SJCRH30 (cell line): ENCODE measurements at regions not wholly inside any gene's neighbourhood (a gene's known extent, or its start where the extent isn't known, plus 50 kb on each side); places are given as distances from the start of the nearest gene placed in this dataset.

ENCODE experiments used
- DNase-seq, 2 experiments: peaks; one replicate each; pipeline ENCODE4 v3.0.0-alpha.2; 2015 to 2020
- H3K27ac ChIP-seq: fragments of 250-450 bp; sonication (Bioruptor Pico); 2 replicates; pipeline ENCODE4 v1.5.1; 2020; ENCODE audit warnings: mild to moderate bottlenecking, moderate library complexity
- H3K27me3 ChIP-seq: fragments of 250-450 bp; sonication (Bioruptor Pico); 2 replicates; pipeline ENCODE4 v1.5.1; 2020; ENCODE audit warnings: mild to moderate bottlenecking, moderate library complexity
- H3K36me3 ChIP-seq: fragments of 250-450 bp; sonication (Bioruptor Pico); 2 replicates; pipeline ENCODE4 v1.5.1; 2020; ENCODE audit warnings: mild to moderate bottlenecking, moderate library complexity
- H3K4me1 ChIP-seq: fragments of 250-450 bp; sonication (Bioruptor Pico); 2 replicates; pipeline ENCODE4 v1.5.1; 2020; ENCODE audit warnings: mild to moderate bottlenecking, moderate library complexity
- H3K4me3 ChIP-seq: fragments of 250-450 bp; sonication (Bioruptor Pico); 2 replicates; pipeline ENCODE4 v1.5.1; 2020; ENCODE audit warnings: mild to moderate bottlenecking, moderate library complexity
- H3K9me3 ChIP-seq: fragments of 250-450 bp; sonication (Bioruptor Pico); replicated peaks from 2 replicates; pipeline ENCODE4 v1.5.1; 2020; ENCODE audit warnings: mild to moderate bottlenecking, moderate library complexity

DNA sequence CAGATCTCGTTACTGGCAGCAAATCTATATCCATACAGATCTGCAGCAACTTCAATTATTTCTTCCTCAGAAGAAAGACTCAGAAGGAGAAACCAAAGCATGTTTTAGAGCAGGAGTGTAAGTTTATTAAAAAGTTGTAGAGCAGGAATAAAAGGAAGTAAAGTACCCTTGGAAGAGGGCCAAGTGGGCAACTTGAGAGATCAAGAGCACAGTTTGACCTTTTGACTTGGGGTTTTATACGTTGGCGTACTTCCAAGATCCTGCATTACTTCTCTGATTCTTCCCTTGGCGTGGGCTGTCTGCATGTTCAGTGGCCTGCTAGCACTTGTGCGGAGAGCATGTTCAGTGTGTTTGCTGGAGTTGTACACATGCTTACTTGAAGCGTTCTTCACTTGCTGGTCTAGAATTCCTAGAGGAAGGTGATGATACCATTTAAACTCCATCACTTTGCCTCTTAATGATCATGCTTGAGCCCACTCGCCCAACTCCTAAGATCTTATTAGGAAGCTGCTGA is 1114.7 kb upstream of the PABPC4L start:
- DNase-seq: peak in 1 of 2 experiments; percentile 16

DNA sequence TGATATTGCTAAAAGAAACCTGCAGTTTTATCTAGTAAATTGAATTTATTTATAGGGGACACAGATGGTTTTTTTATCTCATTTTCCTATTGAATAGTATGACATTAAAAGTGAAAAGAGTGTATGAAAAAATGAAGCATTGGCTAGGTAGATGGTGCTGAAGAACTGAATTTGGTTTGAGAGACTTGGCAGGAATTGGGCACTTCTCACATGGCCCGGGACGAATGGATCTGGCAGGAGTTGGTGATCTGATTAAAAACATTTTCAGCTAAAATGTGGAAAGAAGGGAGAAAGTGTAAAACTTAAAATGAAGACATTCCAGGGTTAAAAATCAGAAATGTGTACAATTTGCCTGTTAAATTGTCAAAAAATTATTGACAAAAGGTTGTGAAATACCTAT is 1088.5 kb upstream of the PABPC4L start:
- Histone ChIP-seq H3K4me1 (no peaks in the 10 kb centered on the region), H3K27me3 (no peaks in the 10 kb centered on the region), H3K4me3 (no peak overlapping the region), H3K27ac (no peak overlapping the region), H3K36me3 (no peaks in the 10 kb centered on the region), H3K9me3 (no peaks in the 10 kb centered on the region)
- DNase-seq: no peak

More for the DNA sequence above, 1114.7 kb upstream of the PABPC4L start:
- no peaks in the 10 kb centered on the region for H3K36me3 ChIP-seq
- no peaks in the 10 kb centered on the region for H3K4me1 ChIP-seq
- H3K4me3 ChIP-seq: no peak overlapping the region
- no peaks in the 10 kb centered on the region for H3K9me3 ChIP-seq
- H3K27me3 ChIP-seq: no peaks in the 10 kb centered on the region
- no peak overlapping the region for H3K27ac ChIP-seq

DNA sequence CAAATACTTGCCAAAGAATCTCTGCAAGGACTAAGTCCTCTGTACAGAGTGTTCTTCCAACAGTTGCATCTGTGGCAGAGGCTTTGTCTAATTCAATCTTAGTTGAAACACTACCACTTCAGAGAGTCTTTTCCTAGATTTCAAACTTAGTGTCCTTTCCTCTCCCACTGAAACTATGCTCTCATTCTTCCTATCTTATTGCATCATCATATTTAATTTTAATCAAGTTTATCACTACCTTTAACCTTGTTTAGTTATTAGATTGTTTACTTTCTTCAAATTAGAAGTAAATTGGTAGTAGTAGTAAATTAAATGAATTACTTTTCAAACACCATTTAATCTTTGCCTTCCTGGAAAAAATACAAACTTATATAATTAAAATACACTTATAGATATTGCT is 1082.3 kb upstream of the PABPC4L start:
- Histone ChIP-seq H3K27me3 (no peaks in the 10 kb centered on the region), H3K27ac (no peak overlapping the region), H3K36me3 (no peaks in the 10 kb centered on the region), H3K4me1 (no peaks in the 10 kb centered on the region), H3K4me3 (no peak overlapping the region), H3K9me3 (no peaks in the 10 kb centered on the region)
- no peak for DNase-seq

DNA sequence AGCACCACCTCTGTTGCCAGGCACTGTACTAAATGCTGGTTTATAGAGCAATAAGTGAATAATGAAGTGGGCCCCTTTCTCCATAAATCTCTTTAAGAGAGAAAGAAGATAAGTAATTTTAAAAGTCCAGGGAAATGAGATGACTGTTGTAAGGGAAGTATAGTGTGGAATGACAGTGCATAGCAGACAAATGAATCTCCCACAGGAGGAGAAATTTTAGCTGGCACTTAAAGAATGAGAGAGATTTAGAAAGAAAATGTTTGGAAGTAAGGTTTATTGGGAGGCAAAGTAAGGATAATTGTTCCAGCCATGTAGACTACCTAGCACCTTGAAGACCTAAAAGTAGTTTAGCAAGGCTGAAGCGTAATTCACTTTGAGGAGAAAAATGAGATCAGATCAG is 1081.1 kb upstream of the PABPC4L start:
- H3K27ac ChIP-seq: no peak overlapping the region
- no peaks in the 10 kb centered on the region for H3K9me3 ChIP-seq
- no peak overlapping the region for H3K4me3 ChIP-seq
- H3K4me1 ChIP-seq: no peaks in the 10 kb centered on the region
- no peaks in the 10 kb centered on the region for H3K36me3 ChIP-seq
- DNase-seq: no peak
- no peaks in the 10 kb centered on the region for H3K27me3 ChIP-seq

DNA sequence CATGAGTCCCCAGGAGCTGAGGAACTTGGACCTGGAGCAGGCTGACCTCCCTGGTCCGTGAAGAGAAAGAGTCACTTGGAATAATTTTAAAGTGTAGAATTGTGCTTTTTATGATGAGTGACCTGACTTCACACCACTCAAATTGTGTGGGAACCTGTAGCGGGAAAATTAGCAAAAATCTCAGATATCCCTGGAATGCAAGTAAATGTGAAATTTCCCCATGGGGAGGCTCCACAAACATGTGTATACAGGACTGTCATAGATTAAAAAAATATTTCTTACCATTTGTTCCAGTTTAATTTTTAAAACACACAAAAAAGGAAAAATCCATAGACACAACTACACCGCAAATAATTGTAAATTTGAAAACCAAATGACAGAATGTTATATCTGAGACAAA is 1079.6 kb upstream of the PABPC4L start:
- Histone ChIP-seq H3K36me3 (no peaks in the 10 kb centered on the region), H3K27ac (peak overlapping the region; percentile 14; the same call in 1 of the 2 replicates), H3K4me1 (peaks cover 5% of the 10 kb centered on the region; the same call in 1 of the 2 replicates), H3K9me3 (no peaks in the 10 kb centered on the region), H3K27me3 (no peaks in the 10 kb centered on the region), H3K4me3 (no peak overlapping the region)
- no peak for DNase-seq

DNA sequence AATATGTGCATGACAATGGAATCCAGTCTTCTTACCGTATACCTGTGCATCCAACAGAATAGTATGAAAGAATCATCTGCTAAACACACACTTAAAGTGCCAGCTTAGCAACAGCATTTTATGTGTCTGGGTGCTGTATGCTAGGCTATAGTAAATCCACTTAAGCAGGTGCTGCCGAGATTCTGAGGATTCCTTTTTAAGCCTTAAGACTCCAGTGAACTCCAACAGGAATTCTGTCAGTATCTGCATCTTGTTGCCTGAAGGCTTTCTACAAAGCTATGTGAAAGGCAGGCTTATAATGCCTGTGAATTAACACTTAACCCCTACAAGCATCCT is 1076.4 kb upstream of the PABPC4L start:
- Histone ChIP-seq H3K4me3 (no peak overlapping the region), H3K27ac (no peak overlapping the region), H3K9me3 (no peaks in the 10 kb centered on the region), H3K27me3 (no peaks in the 10 kb centered on the region), H3K36me3 (no peaks in the 10 kb centered on the region), H3K4me1 (peaks cover 5% of the 10 kb centered on the region; the same call in 1 of the 2 replicates)
- DNase-seq: peak; percentile 2 to 3

DNA sequence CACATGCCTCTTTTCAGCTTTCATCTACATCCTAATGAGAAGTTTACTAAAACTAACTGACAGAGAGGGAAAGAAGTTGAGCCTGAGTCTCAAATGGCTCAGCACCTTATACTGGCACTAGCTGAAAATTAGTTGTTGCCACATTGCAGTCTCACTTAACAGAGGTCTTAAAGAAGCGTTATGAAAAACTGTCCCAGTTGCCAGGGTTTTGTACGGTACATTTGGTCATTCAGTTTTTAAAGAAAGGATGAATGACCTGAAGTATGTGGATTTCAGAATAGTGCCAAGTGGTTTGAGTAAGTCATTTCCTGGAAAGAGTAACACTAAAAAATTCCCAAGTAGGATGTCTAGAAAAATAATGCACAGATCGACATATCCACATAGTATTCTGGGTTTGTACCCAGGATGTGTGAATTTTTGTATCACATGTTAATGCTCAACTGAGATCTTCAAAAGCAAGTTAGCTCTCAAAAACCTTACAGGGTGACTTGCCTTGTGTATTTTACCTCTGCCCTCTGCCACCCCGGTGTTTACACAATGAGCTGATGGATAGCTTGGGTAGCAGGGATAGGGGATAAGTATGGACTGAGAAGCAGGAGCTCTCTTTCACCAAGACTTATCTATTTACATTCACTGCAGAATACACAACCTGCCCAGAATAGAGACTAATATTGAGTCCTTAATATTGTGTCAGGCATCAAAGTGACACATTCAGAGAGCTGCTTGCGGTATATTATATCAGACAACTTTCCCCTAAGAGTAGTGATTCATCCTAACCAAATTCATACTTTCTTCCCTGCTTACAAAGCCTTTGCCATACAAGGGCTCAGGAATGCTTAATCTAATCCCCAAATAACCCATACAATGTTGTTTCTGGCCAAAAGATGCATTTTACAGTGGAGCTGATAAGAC is 1075.7 kb upstream of the PABPC4L start:
- H3K4me1 ChIP-seq: peaks cover 5% of the 10 kb centered on the region; the same call in 1 of the 2 replicates
- no peak for DNase-seq
- no peaks in the 10 kb centered on the region for H3K9me3 ChIP-seq
- no peaks in the 10 kb centered on the region for H3K36me3 ChIP-seq
- no peak overlapping the region for H3K27ac ChIP-seq
- no peaks in the 10 kb centered on the region for H3K27me3 ChIP-seq
- no peak overlapping the region for H3K4me3 ChIP-seq

DNA sequence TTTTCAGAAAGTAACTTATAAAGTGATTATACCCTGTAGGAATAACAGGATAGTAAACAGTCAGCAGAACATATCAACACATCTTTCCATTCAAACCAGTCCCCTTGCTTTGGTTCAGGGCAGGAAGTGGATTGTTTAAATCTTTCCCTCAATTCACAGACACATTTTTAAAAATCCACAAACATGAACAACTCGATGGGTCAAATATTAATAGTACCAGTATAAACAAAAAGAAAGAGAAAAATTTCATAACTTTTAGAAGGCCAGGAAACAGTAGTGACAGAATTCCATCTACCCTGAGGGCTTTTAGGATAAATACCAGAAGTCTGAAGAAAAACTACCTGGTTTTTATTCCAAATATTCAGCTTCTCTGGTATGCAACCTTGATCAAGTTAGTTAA is 1072.8 kb upstream of the PABPC4L start:
- Histone ChIP-seq H3K4me3 (no peak overlapping the region), H3K27ac (no peak overlapping the region), H3K36me3 (no peaks in the 10 kb centered on the region)

DNA sequence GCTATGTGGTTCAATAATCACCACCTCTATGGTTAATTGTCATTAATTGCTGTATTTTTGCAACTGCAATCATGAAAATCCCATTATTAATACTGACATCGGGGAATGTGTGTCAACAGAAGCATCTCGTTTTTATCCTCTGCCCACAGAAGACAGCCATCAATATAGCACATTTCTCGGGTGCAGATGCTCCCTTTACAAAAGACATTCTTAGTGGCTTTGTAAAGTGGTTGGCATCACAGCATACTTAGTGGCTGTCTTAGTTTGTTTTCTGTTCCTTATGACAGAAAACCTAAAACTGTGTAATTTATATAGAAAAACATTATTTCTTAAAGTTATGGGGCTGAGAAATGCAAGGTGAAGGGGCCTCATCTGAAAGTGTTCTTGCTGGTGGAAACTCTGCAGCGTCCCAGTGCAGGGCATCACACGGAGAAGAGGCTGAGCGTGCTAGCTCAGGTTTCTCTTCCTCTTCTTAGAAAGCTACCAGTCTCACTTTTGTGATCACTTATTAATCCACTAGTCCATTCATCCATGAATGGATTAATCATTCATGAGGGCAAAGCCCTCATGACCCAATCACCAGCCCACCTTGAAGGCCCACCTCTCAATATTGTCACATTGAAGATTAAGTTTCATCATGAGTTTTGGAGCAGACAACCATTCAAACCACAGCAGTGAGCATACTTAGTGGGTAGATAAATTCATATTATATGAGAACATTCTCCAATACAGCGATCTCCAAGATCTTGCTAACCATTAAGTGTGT is 1067.7 kb upstream of the PABPC4L start:
- no peak for DNase-seq

More for the DNA sequence above, 1072.8 kb upstream of the PABPC4L start:
- Histone ChIP-seq H3K27me3 (no peaks in the 10 kb centered on the region), H3K9me3 (no peaks in the 10 kb centered on the region), H3K4me1 (peaks cover 5% of the 10 kb centered on the region; the same call in 1 of the 2 replicates)
- no peak for DNase-seq

DNA sequence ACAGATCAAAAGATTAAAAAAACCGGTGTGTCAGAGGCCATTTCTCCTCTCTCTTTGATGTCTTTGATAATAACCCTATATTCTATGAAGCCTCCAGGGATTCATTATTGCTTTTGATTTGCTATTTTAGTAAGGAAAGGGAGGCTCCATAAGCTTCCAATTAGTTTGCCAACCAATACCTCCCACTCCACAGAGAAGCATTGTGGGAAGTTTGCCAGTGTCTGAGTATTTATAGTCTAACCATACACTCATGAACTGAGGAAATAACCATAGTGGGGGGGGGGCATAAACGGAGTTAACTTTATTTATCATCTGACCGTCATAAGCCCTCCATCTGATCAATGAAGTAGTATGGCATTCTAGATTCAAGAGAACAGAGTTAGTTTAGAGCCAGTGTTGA is 1066.8 kb upstream of the PABPC4L start:
- H3K36me3 ChIP-seq: no peaks in the 10 kb centered on the region

More for the DNA sequence above, 1067.7 kb upstream of the PABPC4L start:
- H3K27me3 ChIP-seq: no peaks in the 10 kb centered on the region
- no peaks in the 10 kb centered on the region for H3K9me3 ChIP-seq
- no peaks in the 10 kb centered on the region for H3K36me3 ChIP-seq
- H3K27ac ChIP-seq: no peak overlapping the region
- no peak overlapping the region for H3K4me3 ChIP-seq
- H3K4me1 ChIP-seq: no peaks in the 10 kb centered on the region

DNA sequence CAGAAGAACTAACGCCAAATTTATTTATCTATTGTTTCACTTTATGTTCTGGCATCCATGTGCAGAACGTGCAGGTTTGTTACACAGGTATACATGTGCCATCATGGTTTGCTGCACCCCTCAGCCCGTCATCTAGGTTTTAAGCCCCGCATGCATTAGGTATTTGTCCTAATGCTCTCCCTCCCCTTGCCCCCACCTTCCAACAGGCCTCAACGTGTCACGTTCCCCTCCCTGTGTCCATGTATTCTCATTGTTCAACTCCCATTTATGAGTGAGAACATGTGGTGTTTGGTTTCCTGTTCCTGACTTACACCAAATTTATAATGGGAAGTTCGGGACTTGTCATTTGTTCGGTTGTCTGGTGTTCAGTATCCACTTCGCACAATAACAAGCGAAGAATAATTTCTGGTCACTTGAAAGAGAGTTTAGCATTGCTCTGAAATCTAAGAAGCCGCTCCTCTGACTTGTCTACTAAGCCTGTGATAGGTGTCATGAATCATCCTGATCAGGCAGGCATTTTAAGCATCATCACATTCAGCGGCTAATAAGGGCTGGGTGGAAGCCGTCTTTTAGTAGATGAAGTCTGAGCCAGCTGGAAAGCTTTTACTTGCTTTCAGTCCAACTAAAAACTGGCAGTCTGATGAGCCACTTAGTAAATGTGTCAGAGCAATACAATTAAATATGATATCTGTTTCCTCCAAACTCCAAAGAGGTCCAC is 1065.7 kb upstream of the PABPC4L start:
- Histone ChIP-seq H3K4me3 (no peak overlapping the region), H3K36me3 (no peaks in the 10 kb centered on the region), H3K9me3 (no peaks in the 10 kb centered on the region), H3K27ac (no peak overlapping the region), H3K27me3 (no peaks in the 10 kb centered on the region), H3K4me1 (no peaks in the 10 kb centered on the region)
- no peak for DNase-seq

More for the DNA sequence above, 1066.8 kb upstream of the PABPC4L start:
- DNase-seq: no peak
- Histone ChIP-seq H3K27ac (no peak overlapping the region), H3K9me3 (no peaks in the 10 kb centered on the region), H3K4me1 (no peaks in the 10 kb centered on the region), H3K4me3 (no peak overlapping the region), H3K27me3 (no peaks in the 10 kb centered on the region)

DNA sequence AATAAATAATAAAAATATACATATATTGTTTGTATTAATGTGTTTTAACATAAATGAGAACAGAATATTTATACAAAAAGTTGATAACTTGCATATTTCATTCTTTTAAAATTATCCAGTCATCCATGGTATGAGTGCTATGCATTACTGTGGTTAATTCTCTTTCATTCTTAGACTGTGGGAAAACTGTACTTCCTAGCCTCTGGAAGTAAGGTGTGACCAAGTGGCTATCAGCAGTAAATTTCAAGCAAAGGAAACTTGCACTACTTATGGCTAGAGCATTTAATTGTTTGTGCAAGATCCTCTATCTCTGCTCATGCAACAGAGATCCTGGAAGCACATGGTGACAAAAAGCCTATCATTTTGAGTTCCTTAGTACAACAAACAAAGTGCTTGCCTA is 1054.5 kb upstream of the PABPC4L start:
- Histone ChIP-seq H3K4me3 (no peak overlapping the region), H3K9me3 (no peaks in the 10 kb centered on the region), H3K27ac (peak overlapping the region; percentile 26; the same call in 1 of the 2 replicates), H3K4me1 (peaks cover 9% of the 10 kb centered on the region; the same call in 1 of the 2 replicates), H3K27me3 (no peaks in the 10 kb centered on the region), H3K36me3 (no peaks in the 10 kb centered on the region)
- DNase-seq: peak in 1 of 2 experiments; percentile 2

DNA sequence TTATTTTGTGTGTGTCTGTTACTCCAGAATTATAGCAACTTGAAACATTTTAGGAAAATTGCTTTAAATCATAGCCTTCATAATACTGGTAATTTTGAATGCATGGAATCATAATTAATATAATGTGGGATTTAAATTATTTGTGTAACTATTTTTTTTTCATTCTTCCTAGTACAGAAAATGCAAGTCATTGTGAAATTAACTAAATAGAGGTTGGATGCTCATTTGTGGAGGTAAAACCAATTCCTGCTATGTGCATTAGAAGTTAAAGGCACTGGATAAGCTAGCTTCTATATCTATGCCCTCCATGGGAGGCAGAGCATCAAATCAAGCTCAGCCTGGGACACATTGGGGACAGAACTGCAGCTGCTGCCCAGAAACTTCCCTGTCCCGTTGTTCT is 1048.5 kb upstream of the PABPC4L start:
- H3K27ac ChIP-seq: no peak overlapping the region
- no peaks in the 10 kb centered on the region for H3K27me3 ChIP-seq
- no peak for DNase-seq
- H3K9me3 ChIP-seq: no peaks in the 10 kb centered on the region
- H3K4me1 ChIP-seq: peaks cover 6% of the 10 kb centered on the region; the same call in 1 of the 2 replicates
- no peak overlapping the region for H3K4me3 ChIP-seq
- H3K36me3 ChIP-seq: no peaks in the 10 kb centered on the region

DNA sequence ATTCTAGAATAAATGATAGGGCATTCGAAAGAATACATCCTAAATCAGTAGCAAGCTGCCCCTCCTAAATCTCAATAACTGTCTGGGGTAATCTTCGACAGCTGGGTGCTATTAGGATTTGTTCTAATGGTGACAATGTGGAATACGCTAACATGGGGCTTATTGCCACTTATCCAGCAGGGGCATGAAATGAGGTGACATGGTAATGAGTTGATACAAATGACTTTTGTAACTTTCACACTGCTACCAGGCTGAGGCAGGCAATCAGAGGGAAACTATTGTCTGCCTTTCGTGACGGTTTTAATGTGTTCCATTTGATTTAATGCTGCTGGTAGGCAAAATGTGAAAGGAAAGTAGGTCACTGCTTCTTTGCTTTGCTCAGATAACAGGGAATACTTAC is 1047.4 kb upstream of the PABPC4L start:
- no peak for DNase-seq
- no peaks in the 10 kb centered on the region for H3K27me3 ChIP-seq
- H3K36me3 ChIP-seq: no peaks in the 10 kb centered on the region
- H3K4me3 ChIP-seq: no peak overlapping the region
- no peaks in the 10 kb centered on the region for H3K9me3 ChIP-seq
- H3K27ac ChIP-seq: no peak overlapping the region
- peaks cover 16% of the 10 kb centered on the region for H3K4me1 ChIP-seq
